BLaER1 treated with 17β-estradiol and CSF1 and Interleukin-3, amounts not matched to agents 10 nM and 100 nM (cell line): ENCODE measurements at regions not wholly inside any gene's neighbourhood (a gene's known extent, or its start where the extent isn't known, plus 50 kb on each side); places are given as distances from the start of the nearest gene placed in this dataset.

Experiments
- H3K27ac ChIP-seq, 11 experiments: shearing (Covaris generic); formaldehyde crosslinking; 2 replicates each; pipeline ENCODE4 v1.8.1; 2022
- H3K27me3 ChIP-seq, 11 experiments: shearing (Covaris generic); formaldehyde crosslinking; 2 replicates each; pipeline ENCODE4 v1.8.1; 2022
- H3K36me3 ChIP-seq, 11 experiments: shearing (Covaris generic); formaldehyde crosslinking; 2 replicates each; pipeline ENCODE4 v1.8.1; 2022
- H3K4me1 ChIP-seq, 10 experiments: shearing (Covaris generic); formaldehyde crosslinking; 2 replicates each; pipeline ENCODE4 v1.8.1; 2022
- H3K4me2 ChIP-seq, 11 experiments: shearing (Covaris generic); formaldehyde crosslinking; 2 replicates each; pipeline ENCODE4 v1.8.1; 2022
- H3K4me3 ChIP-seq, 10 experiments: shearing (Covaris generic); formaldehyde crosslinking; 2 replicates each; pipeline ENCODE4 v1.8.1; 2022
- H3K9ac ChIP-seq, 11 experiments: shearing (Covaris generic); formaldehyde crosslinking; 2 replicates each; pipeline ENCODE4 v1.8.1; 2022
- H3K9me3 ChIP-seq, 11 experiments: shearing (Covaris generic); formaldehyde crosslinking; replicated peaks in 1 of 11; 2 replicates each; pipeline ENCODE4 v1.8.1; 2022
- H4K20me1 ChIP-seq, 11 experiments: shearing (Covaris generic); formaldehyde crosslinking; 2 replicates each; pipeline ENCODE4 v1.8.1; 2022
- Cebpa-rat ChIP-seq, 11 experiments: shearing (Covaris generic); IDR thresholded peaks; 2 replicates each; pipeline ENCODE4 v1.8.1; 2022

DNA sequence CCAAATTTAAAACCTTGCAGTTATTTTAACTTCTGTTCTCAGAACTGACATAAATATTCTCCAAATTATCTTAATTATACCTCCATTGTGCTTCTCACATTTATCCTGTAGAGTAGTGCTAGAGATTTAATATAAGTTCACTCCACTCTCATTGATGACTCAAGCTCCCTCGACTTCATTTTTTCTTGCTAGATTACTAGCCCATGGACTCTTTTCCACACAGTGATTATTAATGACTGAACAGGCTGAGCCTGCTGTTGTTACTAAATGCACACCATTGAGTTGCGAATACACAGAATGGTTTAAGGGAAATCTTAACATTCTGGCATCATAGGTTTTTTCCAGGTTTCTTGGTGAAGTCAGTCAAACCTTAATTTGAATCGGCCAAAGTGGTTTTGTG lies 179.5 kb upstream of the AKR1E2 start:
- Histone ChIP-seq H3K36me3 (no peaks in the 10 kb centered on the region), H3K27me3 (no peaks in the 10 kb centered on the region), H3K27ac (peak overlapping the region in 2 of 11 experiments; percentile 8 to 36; a peak in 1 of 22 replicates), H3K9ac (no peak overlapping the region), H3K9me3 (no peaks in the 10 kb centered on the region), H3K4me3 (no peak overlapping the region), H4K20me1 (no peaks in the 10 kb centered on the region), H3K4me2 (peak overlapping the region in 7 of 11 experiments; percentile 50 to 75 (median 60); a peak in 13 of 22 replicates), H3K4me1 (peaks cover 10 to 78% (median 20%) of the 10 kb centered on the region in 10 experiments)
- no peak for TF ChIP-seq Cebpa-rat (IDR thresholded peaks at IDR 0.05)

DNA sequence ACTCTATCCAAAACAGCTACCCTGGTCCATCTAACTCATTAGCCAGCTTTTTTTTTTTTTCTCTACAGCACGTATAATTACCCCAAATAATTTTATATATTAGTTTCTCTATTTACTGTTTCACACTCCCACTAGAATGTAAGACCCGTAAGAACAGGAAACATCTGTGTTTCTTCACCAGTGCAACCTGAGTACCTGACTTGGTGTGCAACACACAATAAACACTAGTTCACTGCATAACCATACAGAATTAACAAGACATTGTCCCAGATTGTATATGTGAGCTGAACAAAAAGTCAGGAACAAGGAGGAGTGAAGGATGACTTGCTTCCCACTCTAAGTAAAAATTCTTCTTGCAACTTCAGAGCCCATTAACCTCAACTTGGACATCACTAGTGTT lies 180.2 kb upstream of the AKR1E2 start:
- Histone ChIP-seq H3K4me2 (peak overlapping the region in 2 of 11 experiments; percentile 45 to 59; a peak in 2 of 22 replicates), H4K20me1 (no peaks in the 10 kb centered on the region), H3K27me3 (no peaks in the 10 kb centered on the region), H3K4me3 (no peak overlapping the region), H3K27ac (no peak overlapping the region), H3K9me3 (no peaks in the 10 kb centered on the region), H3K36me3 (no peaks in the 10 kb centered on the region), H3K4me1 (peaks cover 10 to 77% (median 20%) of the 10 kb centered on the region in 10 experiments), H3K9ac (no peak overlapping the region)
- no peak for TF ChIP-seq Cebpa-rat (IDR thresholded peaks at IDR 0.05)

DNA sequence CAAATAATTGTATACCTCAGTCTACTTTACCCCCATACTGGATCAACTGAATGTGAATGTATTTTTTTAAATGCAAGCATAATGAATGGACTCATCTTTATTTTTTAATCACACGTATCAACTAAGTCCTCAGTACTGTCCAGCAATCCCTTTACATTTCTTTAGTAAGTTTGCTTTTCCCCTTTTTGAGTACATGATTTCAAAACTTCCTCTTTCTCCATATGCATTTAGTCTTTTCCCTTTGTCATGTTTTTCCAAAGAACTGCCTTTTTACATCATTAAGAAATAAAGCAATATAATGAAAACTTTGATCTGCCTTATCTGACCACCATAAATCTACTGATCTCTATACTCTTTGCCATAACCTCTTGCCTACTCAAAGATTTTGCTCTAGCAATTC lies 182.5 kb upstream of the AKR1E2 start:
- TF ChIP-seq Cebpa-rat (IDR thresholded peaks at IDR 0.05), result no peak

DNA sequence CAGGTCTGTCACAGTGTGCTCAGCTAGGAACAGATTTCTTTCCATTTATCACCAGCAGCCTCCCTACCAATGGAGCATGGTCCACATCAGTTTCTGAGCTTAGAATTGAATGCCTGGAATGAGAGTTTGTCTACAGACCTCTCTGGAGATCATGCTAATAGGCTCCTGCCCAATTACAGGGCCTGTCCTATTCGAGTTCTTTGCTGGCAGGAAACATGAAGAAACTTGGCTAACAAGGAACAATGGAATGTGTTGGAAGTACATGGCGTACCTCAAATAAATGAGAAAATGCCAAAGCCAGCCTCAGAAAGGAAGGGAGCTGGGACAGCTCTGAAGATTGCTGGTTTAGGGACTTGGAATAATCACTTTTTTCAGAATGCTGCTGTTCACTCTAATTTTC lies 186.0 kb upstream of the AKR1E2 start:
- no peak overlapping the region for H3K4me2 ChIP-seq
- H3K4me3 ChIP-seq, result no peak overlapping the region
- no peak for TF ChIP-seq Cebpa-rat (IDR thresholded peaks at IDR 0.05)
- peaks cover 0 to 28% (median 0%) of the 10 kb centered on the region in 10 experiments; a peak in 6 of 20 replicates for H3K4me1 ChIP-seq
- no peaks in the 10 kb centered on the region for H3K27me3 ChIP-seq
- H3K9me3 ChIP-seq, result peaks cover 0 to 7% (median 0%) of the 10 kb centered on the region in 11 experiments; a peak in 3 of 22 replicates
- H3K27ac ChIP-seq, result no peak overlapping the region
- H3K36me3 ChIP-seq, result no peaks in the 10 kb centered on the region
- H4K20me1 ChIP-seq, result no peaks in the 10 kb centered on the region
- H3K9ac ChIP-seq, result no peak overlapping the region

More for the DNA sequence above, 182.5 kb upstream of the AKR1E2 start:
- H3K4me1 ChIP-seq, result peaks cover 10 to 63% (median 18%) of the 10 kb centered on the region in 10 experiments
- peaks cover 0 to 7% (median 0%) of the 10 kb centered on the region in 11 experiments; a peak in 3 of 22 replicates for H3K9me3 ChIP-seq
- H3K27ac ChIP-seq, result peak overlapping the region in 1 of 11 experiments; percentile 23; a peak in 1 of 22 replicates
- H3K36me3 ChIP-seq, result no peaks in the 10 kb centered on the region
- H4K20me1 ChIP-seq, result no peaks in the 10 kb centered on the region
- H3K4me3 ChIP-seq, result no peak overlapping the region
- H3K4me2 ChIP-seq, result peak overlapping the region in 3 of 11 experiments; percentile 50 to 59 (median 53); a peak in 7 of 22 replicates
- H3K9ac ChIP-seq, result no peak overlapping the region
- no peaks in the 10 kb centered on the region for H3K27me3 ChIP-seq

DNA sequence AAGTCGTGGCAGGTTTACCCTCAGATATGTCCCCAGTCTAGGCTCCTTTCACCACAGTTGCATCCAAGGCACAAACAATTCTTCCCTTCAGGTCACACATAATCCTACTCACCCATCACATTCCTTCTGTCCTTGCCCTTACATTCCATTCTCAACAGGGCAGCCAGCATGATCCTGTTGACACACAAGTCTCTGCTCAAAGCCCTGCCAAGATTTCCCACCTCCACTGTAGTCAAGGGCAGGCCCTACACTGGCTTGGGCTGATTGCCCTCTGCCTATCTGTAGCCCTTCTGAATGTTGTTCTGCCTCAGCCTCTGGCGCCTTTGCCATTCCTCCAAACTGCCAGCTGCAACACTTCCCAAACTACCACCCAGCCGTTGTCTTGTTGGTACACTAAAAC lies 187.9 kb upstream of the AKR1E2 start:
- no peak for TF ChIP-seq Cebpa-rat (IDR thresholded peaks at IDR 0.05)
- Histone ChIP-seq H3K9ac (no peak overlapping the region), H3K9me3 (peaks cover 0 to 7% (median 0%) of the 10 kb centered on the region in 11 experiments; a peak in 4 of 22 replicates), H4K20me1 (no peaks in the 10 kb centered on the region), H3K4me1 (peaks cover 0 to 10% (median 0%) of the 10 kb centered on the region in 10 experiments; a peak in 6 of 20 replicates), H3K27ac (no peak overlapping the region), H3K27me3 (no peaks in the 10 kb centered on the region), H3K36me3 (no peaks in the 10 kb centered on the region), H3K4me3 (no peak overlapping the region), H3K4me2 (no peak overlapping the region)

DNA sequence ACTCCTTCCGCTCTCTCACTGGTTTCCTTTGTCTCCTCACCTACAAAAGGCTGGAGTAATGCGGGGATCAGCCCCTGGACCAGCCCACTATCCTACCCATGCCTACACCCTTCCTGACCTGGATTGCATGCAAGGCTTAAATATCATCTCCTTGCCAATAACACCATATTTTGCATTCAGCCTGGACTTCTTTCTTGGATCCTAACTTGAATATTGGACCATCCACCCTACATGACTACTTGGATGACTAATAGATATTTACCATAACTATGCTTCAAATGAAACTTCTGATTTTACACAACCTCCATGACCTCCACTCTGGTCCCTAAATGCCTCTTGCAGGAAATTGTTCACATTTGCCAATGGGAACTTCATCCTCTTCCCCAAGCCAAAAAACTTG lies 188.3 kb upstream of the AKR1E2 start:
- Histone ChIP-seq H3K4me2 (no peak overlapping the region), H3K9ac (no peak overlapping the region), H3K4me1 (peaks cover 0 to 5% (median 0%) of the 10 kb centered on the region in 10 experiments; a peak in 4 of 20 replicates), H3K27me3 (no peaks in the 10 kb centered on the region), H3K27ac (no peak overlapping the region), H4K20me1 (no peaks in the 10 kb centered on the region), H3K4me3 (no peak overlapping the region), H3K9me3 (peaks cover 0 to 7% (median 0%) of the 10 kb centered on the region in 11 experiments; a peak in 4 of 22 replicates), H3K36me3 (no peaks in the 10 kb centered on the region)
- TF ChIP-seq Cebpa-rat (IDR thresholded peaks at IDR 0.05), result no peak

DNA sequence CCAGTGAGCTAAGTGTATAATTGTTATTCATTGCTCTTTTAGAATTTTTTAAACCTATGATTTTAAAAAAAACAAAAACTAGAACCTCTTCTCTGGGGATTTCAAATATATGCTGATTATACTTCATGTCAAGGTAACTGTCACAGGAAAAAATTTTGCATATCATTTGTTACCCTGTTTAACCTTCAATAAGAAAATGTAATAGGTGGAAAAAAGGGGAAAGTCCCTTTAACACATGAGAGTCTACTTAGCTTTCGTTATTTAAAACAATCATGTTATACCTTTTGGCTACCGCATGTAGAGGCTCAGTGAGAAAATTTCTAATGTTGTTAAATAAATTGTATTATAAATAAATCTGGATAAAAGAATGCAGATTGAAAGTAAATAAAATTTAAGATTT lies 190.1 kb upstream of the AKR1E2 start:
- no peak for TF ChIP-seq Cebpa-rat (IDR thresholded peaks at IDR 0.05)
- H3K36me3 ChIP-seq, result no peaks in the 10 kb centered on the region
- no peak overlapping the region for H3K9ac ChIP-seq
- no peaks in the 10 kb centered on the region for H3K4me1 ChIP-seq
- no peak overlapping the region for H3K4me2 ChIP-seq
- no peaks in the 10 kb centered on the region for H4K20me1 ChIP-seq
- H3K9me3 ChIP-seq, result peaks cover 0 to 7% (median 0%) of the 10 kb centered on the region in 11 experiments; a peak in 4 of 22 replicates
- H3K4me3 ChIP-seq, result no peak overlapping the region
- H3K27me3 ChIP-seq, result no peaks in the 10 kb centered on the region
- no peak overlapping the region for H3K27ac ChIP-seq

DNA sequence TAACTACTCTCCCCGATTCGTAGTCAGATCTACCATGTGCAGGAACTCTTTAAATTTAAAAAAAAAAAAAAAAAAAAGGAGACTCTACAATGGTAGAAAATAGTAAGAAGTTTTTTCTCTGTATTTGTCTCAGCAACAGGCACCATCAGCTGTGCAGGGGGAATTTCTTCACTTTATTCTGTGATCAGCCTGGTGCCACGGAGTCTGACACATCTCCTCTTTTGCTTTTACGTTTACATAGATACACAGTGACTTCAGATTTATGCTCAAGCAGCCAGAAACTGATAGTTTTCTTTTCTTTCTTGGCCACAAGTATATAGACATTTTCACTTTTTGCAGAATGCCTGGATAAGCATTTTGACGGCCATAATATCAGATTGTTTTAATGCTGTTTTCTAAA lies 190.6 kb upstream of the AKR1E2 start:
- Histone ChIP-seq H4K20me1 (no peaks in the 10 kb centered on the region), H3K4me2 (no peak overlapping the region), H3K27me3 (no peaks in the 10 kb centered on the region), H3K4me1 (no peaks in the 10 kb centered on the region), H3K4me3 (no peak overlapping the region), H3K9ac (no peak overlapping the region), H3K9me3 (peaks cover 0 to 7% (median 0%) of the 10 kb centered on the region in 11 experiments; a peak in 4 of 22 replicates), H3K36me3 (no peaks in the 10 kb centered on the region), H3K27ac (no peak overlapping the region)
- no peak for TF ChIP-seq Cebpa-rat (IDR thresholded peaks at IDR 0.05)

DNA sequence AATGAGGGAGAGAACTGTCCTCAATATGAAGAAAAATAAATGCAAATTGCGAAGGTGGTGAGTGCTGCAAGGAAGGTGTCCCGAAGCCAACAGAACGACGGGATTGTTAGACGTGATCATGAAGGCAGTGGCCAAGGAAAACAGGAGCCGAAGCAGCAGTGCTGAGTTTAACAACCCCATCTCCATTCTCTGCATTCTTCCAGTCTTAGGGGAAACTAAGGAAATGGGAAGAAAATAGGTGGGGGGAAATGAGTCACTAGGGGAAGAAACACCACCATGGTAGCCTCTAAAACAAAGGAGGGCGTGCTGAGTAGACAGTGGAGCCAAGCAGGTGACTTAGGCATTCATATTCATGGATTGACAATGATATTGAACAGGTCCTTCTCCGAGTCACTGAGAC lies 192.2 kb upstream of the AKR1E2 start:
- H4K20me1 ChIP-seq, result no peaks in the 10 kb centered on the region
- TF ChIP-seq Cebpa-rat (IDR thresholded peaks at IDR 0.05), result no peak
- H3K36me3 ChIP-seq, result no peaks in the 10 kb centered on the region
- H3K4me3 ChIP-seq, result no peak overlapping the region
- peaks cover 0 to 6% (median 0%) of the 10 kb centered on the region in 11 experiments; a peak in 4 of 22 replicates for H3K9me3 ChIP-seq
- no peak overlapping the region for H3K9ac ChIP-seq
- H3K4me2 ChIP-seq, result no peak overlapping the region
- no peaks in the 10 kb centered on the region for H3K27me3 ChIP-seq
- H3K4me1 ChIP-seq, result no peaks in the 10 kb centered on the region
- no peak overlapping the region for H3K27ac ChIP-seq

DNA sequence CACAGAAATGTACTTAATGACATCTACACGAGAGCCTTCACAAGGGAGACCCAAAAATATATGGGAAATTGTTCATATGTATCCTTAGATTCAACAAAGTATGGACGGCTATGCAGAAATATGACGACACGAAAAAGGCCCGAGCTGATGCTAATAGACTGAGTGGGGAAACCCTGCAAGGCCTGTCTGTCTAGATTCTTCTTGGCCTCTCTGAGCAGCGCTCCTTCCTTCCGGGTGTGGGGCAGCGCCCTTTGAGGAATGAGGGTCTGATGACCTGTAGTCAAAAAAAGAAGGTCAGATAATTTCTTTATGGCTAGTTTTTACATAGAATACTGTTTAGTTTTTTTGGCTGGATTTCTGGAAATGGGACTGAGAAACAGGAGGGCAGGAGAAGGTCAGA lies 192.8 kb upstream of the AKR1E2 start:
- Histone ChIP-seq H3K4me1 (no peaks in the 10 kb centered on the region), H3K36me3 (no peaks in the 10 kb centered on the region), H3K9ac (no peak overlapping the region), H3K27ac (no peak overlapping the region), H3K9me3 (peaks cover 2 to 12% (median 5%) of the 10 kb centered on the region in 11 experiments; a peak in 18 of 22 replicates), H3K4me3 (no peak overlapping the region), H3K4me2 (no peak overlapping the region), H3K27me3 (no peaks in the 10 kb centered on the region), H4K20me1 (no peaks in the 10 kb centered on the region)
- no peak for TF ChIP-seq Cebpa-rat (IDR thresholded peaks at IDR 0.05)
